ENCODE measurements at regions not wholly inside any gene's neighbourhood (a gene's known extent, or its start where the extent isn't known, plus 50 kb on each side); places are given as distances from the start of the nearest gene placed in this dataset.
A peak's percentile ranks its signal among the peaks of the same experiment; 100 is the strongest.

DNA sequence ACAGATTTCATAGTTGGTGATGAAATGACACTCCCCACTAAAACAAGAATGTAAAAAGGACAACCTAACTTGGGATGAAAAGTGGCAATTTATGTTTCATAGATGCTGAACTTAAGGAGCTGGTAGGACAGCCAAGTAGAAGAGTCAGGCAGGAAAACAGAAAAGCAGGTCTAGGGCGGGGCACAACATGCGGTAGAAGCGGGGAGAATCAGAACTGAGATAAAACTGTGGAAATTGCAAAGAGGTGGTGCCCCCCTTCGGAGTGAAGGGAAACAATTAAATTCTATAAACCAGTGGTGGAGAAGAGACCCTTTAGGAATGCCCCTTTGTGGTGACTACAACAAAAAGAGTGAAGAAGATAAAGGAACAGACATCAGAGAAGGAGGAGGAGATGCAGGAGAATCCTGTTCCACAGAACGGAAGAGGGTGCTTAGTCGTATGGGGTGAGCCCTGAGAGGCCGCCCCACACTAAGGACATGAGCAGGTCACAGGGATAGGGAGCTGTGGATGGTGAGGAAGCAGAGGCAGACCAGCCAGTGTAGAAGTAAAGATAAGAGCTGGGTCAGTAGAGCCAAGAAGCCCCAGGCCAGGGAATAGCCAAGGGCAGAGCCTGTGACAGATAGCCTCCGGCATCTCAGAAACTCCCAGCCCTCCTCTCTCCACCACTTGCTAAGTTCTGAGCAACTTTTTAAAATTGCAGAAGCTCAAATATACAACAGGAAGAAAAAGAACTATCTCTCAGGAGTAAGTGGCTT lies 100.3 kb upstream of the DOCK9 start:
- DNase-seq, result no peak

DNA sequence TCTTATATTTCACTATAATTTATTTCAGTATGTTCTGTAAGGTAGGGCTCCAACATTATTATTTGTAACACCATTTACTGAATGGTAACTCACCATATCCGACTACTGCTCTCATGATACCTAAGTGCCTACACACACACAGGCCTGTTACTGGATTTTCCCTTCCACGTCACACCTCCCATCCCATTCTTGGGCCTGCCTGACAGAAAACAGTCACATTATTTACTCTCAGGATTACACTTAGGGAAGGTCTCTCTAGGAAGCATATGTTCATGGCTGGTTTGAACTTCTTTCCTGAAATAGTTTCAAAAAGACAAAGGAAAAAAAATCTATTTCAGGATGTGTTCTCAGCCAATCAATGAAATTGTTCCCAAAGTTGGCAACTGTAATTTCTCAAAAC lies 102.3 kb upstream of the DOCK9 start:
- DNase-seq, result no peak

DNA sequence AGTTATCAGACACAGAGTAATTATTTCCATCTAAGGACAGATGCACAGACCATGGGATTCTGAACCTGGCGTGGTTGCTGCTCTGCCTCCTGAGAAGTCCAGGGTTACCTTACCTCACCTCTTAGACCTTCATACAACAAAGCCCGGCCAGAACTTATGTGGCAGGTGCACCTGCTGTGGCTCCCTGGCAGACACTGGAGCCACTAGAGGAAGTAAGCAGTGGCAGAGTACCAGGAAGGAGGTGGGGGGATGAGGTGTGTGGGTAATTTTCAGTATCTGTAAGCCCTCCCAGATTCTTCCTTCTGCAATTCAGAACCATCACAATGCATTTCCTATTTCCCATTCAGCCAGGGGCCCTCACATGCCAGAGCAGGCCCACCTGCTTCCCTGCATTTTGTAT lies 106.1 kb upstream of the DOCK9 start:
- DNase-seq, result no peak

DNA sequence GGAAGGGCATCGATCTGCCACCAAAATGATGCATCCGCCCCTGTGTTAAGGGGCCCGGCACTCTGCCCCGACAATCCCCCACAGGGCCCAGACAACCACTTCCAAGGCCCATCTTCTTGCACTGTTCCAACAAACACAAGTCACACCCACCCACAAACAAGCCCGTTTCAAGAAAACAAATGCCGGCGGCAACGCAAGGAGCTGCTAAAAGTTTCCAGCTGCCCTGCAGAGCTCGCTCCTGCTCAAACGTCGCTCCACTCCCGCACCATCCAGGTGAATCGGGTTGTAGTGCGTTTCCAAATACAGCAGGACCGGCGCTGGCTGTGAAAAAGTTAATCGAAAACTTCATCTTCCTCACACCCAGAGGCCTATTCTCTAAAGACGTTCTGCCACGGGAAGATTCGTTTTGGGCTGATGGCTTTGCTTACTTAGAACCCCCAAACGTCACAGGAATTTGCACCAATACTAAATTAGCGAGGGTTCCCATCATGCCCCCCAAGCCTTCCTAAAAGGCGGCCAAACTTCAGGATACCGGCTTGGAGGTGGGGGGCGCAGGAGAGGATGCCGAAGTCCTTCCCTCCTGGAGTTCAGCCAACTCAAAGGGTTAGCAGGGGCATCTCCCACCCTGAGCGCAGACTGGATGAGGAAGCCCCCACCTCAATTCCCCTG lies 107.4 kb upstream of the DOCK9 start:
- no peak for DNase-seq

DNA sequence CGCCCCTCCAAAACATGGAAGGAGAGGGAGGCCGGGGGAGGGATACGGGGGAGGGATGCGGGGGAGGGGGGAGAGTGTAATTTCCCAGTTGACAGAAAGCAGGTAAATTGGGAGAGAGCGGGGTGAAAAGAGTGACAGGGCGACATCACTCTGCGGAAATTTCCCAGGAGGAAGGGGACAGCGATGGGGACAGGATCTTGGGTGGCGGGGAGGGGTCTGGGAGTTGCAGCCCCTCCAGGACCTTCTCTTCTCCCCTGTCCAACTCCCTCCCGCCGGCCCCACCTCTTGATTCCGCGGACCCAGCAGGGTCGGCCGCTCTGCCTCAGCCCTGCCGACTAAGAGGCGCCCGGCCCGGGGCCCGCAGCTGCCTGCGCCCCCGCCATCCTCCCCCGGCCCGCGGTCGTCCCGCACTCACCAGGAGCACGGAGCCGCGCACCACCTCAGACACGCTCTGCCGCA lies 108.0 kb upstream of the DOCK9 start:
- DNase-seq, result no peak

DNA sequence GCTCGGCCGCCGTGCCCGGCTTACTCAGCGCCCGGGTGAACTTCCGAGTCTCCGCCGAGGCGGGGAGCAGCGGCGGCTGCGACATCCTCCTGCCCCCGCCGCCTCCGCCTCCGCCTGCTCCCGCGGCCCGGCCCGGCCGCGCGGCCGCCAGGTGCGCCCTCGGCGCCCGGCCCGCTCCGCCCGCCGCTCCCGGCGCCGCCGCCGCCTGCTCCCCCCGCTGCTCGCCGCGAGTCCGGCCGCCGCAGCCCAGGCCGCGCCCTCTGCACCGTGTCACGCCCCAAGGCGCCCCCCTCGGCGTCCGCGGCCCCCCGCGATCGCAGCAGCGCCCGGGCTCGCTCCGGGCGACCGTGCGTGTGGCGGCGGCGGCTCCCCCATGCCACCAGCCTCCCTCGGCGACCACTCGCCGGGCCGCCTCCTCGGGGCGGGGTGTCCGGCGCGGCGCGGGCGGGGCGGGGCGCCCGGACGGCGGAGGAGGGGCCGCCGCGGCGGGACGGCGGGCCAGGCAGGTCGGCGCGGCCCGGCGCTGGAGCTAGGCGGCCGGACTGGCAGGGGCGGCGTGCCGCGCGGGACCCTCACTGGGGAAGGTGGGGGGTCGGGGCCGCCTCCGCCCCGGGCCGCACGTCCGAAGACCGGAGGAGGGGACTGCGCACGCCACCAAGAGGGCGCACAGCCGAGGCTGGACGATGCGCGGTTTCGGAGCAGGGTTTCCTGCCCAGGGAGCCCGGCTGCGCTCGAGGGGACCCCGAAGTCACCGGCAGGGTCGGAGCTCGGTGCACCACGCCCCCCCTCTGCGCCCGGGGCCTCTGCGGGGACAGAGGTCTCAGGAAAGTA lies 108.6 kb upstream of the DOCK9 start:
- DNase-seq, result peak; percentile 51

DNA sequence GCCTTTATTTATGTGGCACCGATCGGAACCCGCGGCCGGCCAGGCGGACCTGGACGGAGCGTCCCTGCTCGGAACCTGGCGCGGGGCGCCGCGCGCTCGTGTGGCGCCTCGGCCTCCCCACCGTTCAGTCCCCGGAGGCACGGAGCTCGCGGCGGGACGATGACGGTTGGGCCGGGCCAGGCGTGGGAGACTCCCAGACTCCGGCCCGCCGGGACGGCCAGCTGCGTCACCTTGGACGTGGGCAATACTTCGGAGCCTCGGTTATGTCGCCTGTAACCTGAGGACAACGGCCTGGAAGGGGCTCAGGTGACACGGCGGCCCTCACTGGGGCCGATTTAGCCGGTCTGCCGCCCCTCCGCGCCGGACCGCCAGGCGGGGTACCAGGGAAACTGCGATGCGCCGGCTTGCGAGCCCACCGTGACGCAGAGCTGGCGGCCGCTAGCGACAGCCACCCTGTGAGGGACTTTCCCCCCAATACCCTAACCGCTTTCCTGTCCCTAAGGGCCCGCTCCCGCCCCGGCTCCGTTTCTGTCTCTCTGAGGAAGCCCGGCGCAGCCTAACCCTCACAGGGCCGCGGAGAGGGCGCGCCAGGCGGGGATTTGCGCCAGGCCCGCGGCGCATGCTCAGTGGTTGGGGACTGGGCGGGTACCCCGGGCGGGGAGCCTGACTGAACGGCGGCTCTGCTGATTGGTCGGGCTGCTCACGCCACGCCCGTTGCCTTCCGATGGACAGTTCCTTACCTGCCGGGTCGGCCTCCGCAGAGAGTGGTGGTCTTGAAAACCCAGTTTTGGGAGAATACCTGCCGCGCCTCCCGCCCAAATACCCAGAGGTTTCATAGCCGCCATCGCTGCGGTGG lies 109.5 kb upstream of the DOCK9 start:
- peak; percentile 70 for DNase-seq

DNA sequence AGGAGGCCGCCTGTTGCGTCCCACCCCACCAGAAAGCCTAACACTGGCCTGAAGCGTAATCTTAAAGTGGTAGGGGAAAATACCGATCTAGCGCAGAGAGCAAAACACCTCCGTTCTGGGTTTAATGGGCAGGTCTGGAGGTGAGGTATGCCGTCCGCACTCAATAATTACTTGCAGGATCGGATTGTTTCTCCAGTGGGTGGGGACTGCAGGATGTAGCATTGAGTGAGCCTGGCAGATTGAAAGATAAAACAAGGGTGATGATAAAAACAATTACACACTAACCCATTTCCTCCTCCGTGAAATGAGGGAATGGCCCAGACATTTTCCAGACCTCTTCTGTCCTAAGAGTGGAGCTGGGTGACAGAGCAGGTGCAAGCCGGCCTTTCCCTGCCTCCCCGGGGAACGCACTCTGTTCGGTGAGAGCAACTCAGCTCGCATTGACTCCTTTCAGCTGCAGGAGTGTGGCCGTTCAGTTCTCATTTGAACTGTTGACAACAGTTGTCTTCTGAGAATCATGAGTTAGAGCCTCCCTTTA lies 110.2 kb upstream of the DOCK9 start:
- DNase-seq, result no peak

DNA sequence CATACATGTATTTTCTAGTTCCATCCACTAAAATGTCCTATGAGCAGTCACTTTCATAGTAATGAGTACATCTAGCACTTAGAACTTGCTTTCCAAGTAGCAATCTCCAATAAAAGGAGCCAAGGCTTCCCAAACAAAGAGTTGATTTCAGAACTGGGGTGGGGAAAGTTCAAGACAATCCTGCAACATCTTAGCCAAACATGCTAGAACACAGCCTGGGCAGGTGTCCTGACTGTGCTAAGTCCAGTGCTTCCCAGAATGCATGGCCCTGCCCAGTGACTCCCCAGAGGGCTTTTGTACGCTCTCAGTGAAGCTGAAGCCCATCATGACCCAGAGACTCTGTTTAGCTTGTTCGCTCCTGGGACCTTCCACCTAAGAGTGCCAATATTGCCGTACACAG lies 106.7 kb upstream of the UBAC2 start:
- no peak for DNase-seq

DNA sequence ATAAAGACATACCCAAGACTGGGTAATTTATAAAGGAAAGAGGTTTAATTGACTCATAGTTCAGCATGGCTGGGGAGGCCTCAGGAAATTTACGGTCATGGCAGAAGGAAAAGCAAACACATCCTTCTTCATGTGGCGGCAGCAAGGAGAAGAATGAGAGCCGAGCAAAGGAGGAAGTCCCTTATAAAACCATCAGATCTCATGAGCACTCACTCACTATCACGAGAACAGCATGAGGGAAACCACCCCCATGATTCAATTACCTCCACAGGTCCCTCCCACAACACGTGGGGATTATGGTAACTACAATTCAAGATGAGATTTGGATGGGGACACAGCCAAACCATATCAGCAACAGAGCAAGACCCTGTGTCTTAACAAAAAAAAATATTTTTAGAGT lies 98.8 kb upstream of the UBAC2 start:
- DNase-seq, result peak; percentile 12

DNA sequence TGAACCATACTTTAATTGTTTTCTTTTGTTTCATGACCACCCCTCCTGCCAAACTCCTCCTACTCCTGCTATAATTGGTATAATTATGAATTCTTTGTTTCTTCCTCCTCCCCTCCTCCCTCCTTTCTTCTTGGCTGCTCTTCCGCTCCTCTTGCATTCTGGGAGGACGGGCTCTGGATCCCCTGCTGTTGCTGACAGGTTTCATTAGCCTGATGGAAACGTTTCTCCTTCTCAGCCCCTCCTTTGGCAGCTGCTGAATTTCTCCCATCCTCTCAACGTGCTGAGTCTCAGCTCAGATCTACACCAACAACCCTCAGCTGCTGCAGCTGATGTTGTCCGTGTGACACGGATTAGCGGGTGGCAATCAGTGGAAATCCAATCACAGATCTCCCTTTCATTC lies 97.1 kb upstream of the UBAC2 start:
- no peak for DNase-seq

DNA sequence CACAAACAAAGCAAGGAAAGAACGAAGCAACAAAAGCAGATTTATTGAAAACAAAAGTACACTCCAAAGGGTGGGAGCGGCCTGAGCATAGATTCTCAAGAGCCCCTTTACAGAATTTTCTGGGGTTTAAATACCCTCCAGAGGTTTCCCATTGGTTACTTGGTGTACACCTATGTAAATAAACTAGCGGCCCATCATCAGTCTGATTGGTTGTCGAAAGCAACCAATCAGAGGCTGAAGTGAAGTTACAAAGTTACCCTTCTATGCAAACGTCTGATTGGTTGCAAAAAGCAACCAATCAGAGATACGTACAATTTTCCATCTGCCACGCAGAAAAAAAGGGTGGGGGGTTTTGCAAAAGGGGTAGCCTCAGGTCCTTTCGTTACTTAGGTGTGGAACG lies 96.3 kb upstream of the UBAC2 start:
- DNase-seq, result no peak

DNA sequence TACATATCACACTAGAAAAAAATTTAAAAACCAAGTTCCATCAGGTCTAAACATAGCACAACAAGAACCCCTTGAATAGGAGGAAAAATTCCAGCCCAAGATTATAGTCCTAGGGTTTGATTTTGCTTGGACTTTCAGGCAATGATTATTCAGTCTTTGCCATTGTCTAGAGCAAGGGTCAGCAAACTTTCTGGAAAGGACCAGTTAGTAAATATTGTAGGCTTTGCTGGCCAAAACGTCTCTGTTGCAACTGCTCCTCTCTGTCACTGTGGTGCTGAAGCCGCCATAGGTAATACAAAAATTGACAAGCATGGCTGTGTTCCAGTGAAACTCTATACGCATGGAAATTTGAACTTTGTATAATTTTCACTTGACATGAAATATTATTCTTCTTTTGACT lies 95.5 kb upstream of the UBAC2 start:
- DNase-seq, result no peak

DNA sequence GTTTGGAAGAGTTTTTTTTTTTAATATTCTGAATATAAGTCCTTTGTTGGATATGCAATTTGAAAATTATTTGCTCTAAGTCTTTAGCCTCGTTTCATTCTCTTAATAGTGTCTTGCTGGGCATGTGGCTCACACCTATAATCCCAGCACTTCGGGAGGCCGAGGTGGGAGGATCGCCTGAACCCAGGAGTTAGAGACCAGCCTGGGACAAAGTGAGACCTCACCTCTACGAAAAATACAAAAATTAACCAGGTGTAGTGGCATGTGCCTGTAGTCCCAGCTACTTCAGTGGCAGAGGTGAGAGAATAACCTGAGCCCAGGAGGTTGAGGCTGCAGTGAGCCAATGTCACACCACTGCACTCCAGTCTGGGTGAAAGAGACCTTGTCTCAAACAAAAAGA lies 87.3 kb upstream of the UBAC2 start:
- no peak for DNase-seq

DNA sequence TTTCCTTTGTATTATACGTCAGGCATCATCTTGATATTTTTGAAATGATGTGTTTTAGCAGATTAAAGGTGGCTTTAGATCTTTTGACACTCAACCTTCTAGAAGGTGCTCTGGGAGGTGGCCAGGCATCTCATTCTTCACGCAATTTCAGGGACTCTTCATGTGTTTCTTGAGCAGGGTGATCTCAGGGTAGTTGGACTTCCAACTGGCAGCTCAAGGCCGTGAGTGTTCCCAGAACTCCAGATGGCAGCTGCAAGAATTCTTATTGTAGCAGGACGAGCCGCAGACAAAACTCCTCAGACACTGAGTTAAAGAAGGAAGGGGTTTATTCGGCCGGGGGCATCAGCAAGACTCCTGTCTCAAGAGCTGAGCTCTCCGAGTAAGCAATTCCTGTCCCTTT lies 82.5 kb upstream of the UBAC2 start:
- DNase-seq, result no peak

DNA sequence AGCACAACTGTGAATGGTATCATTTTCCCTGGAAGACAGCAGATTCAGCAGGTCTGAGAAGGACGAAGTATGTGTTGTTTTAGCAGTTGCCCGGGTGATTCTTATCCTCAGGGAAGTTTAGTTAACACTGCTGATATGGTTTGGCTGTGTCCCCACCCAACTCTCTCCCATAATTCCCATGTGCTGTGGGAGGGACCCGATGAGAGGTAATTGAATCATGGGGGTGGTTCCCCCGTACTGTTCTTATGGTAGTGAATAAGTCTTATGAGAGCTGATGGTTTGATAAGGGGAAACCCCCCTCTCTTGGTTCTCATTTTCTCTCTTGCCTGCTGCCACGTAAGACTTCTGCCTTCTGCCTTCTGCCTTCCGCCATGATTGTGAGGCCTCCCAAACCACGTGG lies 81.0 kb upstream of the UBAC2 start:
- DNase-seq, result no peak

DNA sequence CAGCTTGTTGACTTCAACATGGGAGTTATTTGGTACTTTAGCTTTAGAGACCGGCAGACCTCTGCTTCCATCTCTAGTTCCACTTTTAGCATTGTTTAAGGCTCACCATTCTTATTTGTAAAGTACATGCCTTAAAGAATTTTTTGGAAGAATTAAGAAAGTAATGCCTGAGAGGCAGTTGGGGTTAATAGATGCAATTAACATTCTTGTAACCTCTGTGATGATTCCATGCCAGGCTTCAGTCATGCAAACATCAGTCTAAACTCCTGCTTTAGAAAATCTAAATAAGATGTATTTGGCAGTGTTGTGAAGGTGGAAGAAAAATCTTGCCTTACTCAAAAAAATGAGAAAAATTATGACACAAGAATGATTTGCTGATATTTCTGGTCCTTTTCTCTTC lies 79.9 kb upstream of the UBAC2 start:
- no peak for DNase-seq

DNA sequence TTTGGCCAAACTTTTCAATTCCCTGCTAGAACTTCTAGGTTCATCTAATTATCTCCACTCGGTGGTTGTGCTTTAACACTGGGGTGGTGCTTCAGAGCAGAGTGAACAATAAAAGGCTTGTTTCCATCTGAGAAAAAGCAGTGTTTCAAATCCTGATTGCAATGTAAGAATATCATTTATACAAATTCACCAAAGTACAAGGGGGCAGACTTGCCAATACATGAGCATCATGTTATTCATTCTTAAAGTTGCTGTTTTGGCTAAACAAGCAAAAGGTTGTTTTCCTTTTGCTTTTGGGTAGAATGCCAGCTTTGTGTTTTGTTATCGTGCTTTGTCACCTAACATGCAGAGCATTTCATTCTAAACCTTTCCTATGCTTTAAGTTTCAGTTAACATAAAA lies 78.5 kb upstream of the UBAC2 start:
- no peak for DNase-seq

DNA sequence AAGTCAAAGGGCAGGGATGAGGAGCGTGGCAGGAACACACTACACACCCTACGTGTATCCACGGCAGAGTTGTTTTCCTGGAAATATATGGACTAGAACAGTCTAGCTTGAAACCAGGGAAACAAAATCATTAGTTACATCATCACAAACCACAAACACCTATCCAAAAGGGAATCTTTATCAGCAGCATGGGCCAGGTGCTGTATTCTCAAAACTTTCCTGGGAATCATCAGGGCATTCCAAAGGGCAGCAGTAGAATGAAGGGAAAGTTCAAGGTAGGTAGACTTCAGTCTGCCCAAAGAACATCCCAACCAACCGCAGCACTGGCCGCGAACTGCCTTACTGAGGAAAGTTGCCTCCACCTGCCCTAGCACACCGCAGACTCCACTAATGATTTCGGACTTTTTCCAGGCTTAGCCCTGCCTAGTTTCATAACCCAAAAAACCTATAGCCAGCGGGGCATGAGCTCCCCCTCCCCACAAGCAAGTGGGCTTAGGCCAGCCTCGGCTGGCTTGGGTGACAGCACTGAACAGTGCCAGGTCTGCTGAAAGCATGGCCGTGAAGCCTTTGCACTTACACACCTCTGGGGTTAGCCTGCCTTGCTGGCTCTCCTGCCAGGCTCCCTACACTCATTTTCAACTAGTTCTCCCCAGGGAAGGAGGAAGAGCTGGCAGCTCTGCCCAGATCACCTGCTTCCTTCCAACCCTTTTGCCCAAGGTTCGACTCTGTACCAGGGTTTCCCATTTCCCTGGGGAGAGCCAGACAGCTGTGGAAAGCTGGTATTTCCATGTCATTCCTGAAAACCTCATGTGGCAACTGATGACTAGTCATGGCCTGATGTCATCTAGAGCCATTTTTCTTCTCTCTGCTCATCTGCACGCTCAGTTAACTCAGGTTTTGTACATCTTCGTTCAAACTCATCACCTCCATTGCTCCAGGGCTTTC lies 77.3 kb upstream of the UBAC2 start:
- DNase-seq, result no peak

DNA sequence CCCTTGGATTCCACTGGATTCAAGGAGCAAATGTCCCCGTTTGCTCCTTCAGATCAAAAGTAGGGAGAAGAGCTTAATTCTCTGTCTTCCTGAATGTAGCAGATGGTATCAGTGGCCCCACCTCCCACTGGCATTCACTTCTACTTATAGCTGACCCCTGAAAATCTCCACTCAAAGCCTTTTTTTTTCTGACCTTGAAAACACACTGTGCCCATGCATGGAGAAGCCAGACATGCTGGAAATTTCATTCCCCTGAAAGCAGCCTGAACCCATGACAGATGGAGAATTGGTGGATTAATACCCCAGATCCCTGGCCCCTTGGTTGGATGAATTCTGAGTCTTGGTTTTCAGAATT lies 76.6 kb upstream of the UBAC2 start:
- DNase-seq, result no peak

DNA sequence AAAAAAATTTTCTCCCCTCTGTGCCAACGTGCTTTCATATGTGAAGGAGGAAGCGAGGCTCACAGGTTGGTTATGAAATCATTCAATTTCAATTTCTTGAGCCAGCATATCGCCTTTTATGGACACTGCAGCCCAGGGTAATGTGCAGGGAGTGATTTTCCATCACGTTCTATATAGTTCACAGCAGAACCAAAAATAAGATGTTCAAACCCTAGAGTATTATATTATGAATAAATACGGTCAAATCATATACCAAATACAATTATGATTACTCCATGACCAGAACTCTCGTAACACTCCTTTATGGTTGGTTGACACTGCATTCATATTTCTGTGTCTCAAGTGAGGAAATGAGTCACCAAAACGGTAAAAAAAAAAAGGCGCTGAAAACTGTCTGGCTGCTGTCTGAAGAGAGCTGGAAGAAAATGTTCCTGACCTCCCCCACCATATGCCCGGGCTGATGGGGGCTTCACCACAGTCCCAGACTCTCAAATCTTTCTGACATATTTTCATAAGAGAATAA lies 75.8 kb upstream of the UBAC2 start:
- DNase-seq, result peak; percentile 23

Measured in suppressor macrophage treated with lipopolysaccharide for 4 hours (primary cell).